Stimulated activated CD8-positive, alpha-beta memory T cell treated with anti-CD3 and anti-CD28 coated beads, Interleukin-7, amount 100 ng/mL, for 24 hours (primary cell): ENCODE measurements at regions not wholly inside any gene's neighbourhood (a gene's known extent, or its start where the extent isn't known, plus 50 kb on each side); places are given as distances from the start of the nearest gene placed in this dataset.

Experiments
- DNase-seq: peaks from one replicate; pipeline ENCODE4 v3.0.0-alpha.2; 2020; ENCODE audit warnings: low read depth

- no peak for DNase-seq
Measured at GRCh38 chr7:35581605-35582210, 113.2 kb downstream of the HERPUD2 start.

DNA sequence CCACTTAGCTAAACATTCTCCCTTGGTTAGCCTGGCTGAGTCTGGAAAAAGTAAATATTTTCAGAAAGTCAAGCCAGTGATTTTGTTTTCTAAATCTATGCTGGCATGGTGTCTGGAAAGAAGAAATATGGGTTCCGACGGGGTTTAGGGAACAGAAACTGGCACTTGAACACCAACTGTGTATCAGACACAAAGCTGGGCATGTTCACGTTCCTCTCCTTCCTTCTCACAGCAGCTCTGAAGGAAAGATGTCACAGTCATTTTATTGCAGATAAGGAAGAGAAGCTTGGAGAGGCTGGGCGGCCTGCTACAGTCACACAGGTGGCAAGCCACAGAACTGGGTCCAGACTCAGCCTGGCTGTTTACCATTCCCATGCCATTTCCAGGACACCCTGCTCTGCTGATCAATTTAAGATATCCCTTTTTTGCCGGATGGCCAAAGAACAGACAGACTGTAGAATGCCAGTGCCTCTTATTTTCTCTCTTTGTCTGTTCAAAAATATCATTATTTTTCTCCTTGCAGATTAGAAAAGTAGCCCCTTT lies 118.8 kb downstream of the HERPUD2 start:
- DNase-seq, result no peak

GRCh38 chr7:35571611-35572240 lies 123.2 kb downstream of the HERPUD2 start:
- DNase-seq, result no peak

DNA sequence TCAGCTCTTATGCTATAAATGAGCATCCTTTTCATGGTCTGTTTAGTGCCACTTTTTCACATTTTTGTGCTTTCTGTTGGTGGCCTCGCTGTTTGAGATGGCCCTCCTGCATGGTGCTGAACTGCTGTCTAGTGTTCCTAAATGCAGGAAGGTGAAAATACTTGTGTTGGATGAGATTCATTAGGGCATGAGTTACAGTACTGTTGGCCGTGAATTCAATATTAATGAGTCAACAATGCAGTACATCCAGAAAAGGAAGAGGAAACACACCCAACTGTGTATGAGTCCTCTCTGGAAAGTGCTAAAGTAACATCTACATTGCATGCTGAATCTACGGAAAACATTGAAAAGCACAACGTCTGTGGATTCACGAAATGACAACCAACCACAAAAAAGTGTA lies 124.0 kb downstream of the HERPUD2 start:
- no peak for DNase-seq

DNA sequence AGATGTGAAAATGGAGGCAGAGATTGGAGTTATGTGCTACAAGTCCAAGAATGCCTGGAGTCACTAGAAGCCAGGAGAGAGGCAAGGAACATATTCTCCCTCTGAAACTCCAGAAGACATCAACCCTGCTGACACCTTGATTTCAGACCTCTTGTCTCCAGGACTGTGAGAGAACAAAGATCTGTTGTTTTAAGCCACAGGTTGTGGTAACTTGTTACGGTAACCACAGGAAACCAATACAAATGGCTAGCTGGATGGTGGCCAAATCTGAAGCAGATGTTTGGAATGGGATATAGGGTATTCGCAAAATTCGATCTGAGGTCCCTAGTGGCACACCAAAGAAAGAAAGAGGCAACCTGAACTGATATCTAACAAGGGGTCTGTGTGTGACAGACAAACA lies 129.0 kb downstream of the HERPUD2 start:
- DNase-seq, result no peak

DNA sequence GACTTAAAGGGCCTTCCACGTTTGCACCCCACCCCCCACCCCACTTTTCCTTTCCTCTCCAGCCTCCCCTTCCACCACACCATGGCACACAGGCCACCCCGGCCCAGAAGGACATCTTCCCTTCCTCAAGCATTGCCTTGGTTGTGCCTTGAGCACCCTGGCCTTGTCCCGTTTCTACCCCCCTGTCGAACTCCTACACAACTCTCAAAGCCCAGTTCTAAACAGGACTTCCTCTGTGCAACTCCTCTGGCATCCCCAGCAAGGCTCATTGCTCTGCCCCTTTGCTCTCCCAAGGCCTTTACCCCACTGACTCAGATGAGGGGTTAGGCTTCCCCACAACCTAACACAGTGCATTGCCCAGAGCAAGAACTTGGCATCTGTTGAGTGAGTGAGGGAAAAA lies 136.1 kb downstream of the HERPUD2 start:
- DNase-seq, result no peak

GRCh38 chr7:35556515-35557471 lies 138.1 kb downstream of the HERPUD2 start:
- DNase-seq, result no peak

- no peak for DNase-seq
Measured at GRCh38 chr7:35555934-35556333, 139.0 kb downstream of the HERPUD2 start.

GRCh38 chr7:35555386-35555785 lies 139.5 kb downstream of the HERPUD2 start:
- no peak for DNase-seq

DNA sequence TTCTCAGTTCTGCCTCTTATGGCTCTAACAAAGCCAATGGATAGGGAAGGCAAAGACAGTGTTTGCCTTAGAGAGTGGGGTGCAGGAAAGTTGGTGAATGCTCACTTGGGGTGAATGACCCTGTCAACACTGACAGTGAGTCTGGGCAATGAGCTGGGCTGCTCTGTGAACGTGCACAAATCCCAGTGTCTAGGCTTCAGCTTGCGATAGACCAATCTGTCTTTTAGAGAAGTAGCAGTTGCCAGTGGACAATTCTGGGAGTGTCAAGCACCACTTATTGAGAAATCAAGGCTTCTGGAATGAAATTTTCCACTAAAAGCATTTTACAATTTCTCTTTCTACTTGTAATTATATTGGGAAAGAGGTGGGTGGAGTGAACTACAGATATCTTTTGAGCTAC lies 141.4 kb downstream of the HERPUD2 start:
- DNase-seq, result no peak

DNA sequence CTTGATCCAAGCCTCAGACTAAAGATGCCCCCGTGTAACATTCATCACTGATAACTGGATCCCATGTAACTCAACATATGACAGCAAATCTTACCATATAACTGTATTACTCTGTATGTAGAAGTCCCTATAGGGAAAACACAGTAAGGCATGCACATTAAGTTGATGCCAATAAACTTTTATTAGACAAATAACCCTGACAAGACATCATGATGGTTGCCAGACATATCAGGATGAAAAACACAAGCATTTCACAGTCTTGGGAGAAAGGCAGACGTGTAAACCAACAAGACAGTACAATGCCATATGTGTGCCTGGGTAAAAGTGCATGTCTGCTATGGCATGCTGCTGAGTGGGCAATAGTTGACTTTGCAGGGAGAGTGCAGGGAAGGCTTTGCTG lies 142.2 kb downstream of the HERPUD2 start:
- no peak for DNase-seq

GRCh38 chr7:35551321-35552081 lies 143.4 kb downstream of the HERPUD2 start:
- DNase-seq, result no peak

DNA sequence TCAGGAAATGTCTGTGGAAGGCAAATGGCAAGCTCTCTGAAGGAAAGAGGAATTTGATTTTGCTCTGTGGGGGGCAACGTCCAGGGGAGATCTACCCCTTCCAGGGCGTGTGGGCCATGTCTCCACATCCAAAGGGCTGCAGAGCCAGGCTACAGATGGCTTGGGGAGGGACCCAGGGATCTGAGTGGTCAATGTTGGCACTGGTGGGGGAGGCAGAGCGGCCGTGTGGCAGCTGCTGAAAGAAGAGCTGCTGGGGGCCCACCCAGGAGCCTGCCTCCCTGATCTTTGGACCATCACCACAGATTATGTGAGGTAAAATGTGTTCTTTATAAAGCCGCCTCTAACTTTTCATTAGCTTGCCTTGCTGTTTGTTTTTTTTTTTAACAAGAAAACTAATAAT lies 144.1 kb downstream of the HERPUD2 start:
- no peak for DNase-seq

GRCh38 chr7:35549781-35550180 lies 145.2 kb downstream of the HERPUD2 start:
- DNase-seq, result no peak

- DNase-seq, result no peak
Measured at GRCh38 chr7:35548291-35548690, 146.6 kb downstream of the HERPUD2 start.

- no peak for DNase-seq
Measured at GRCh38 chr7:35546691-35547429, 148.1 kb downstream of the HERPUD2 start.

GRCh38 chr7:35545831-35546230 lies 149.1 kb downstream of the HERPUD2 start:
- DNase-seq, result no peak

GRCh38 chr7:35544028-35544742 lies 150.8 kb downstream of the HERPUD2 start:
- no peak for DNase-seq

DNA sequence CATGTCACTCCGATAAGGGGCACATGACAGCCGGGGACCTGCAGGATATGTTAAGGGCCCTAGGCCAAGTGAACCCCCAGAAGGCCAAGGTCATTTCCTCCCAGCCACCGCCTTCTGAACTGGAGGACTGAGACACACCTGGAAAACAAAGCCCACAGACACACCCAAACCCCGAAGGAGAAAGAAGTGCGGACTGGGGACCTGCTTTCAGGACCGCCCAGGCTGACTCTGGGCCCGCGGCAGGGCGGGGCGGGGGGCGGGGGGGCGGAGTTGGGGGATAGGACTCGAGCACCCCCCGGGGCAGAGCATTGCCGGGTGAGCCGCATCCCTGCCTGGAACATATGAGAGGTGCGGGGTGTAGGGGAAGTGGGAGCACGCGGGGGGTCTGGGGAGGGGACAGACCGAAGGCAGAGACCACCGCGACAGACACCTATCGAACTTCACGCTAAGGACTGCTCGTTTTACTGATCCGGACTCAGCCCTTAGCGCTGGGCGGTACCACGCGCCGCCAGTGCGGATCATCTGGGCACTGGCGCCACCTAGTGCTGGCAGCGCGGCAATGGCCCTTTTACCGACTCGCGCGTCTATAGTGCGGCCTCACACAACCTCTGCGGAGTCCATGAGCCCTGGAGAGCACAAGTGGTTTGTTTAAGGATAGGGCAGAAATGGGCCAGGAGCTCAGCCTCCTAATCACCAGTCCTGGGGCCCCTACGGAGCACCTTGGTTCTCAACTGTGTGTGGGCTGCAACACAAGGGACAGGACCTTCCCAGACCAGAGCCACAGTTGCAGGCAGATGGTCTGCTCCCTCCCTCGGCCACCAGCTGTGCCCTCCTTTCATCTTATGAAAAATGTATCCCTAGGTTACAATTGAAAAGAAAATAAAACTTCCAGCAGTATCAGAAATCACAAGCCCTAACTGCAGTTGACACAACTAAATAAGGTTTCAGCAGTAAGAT lies 157.6 kb downstream of the HERPUD2 start:
- peak; percentile 65 for DNase-seq
